HUES6 (cell line): ENCODE measurements at regions not wholly inside any gene's neighbourhood (a gene's known extent, or its start where the extent isn't known, plus 50 kb on each side); places are given as distances from the start of the nearest gene placed in this dataset.

Experiments
- H3K27ac ChIP-seq: 2 replicates; pipeline ENCODE4 v1.7.0; 2013; ENCODE audit warnings: low read depth, mild to moderate bottlenecking, low read length, inconsistent platforms
- H3K27me3 ChIP-seq: 2 replicates; pipeline ENCODE4 v1.6.1; 2013; ENCODE audit warnings: low read length; ENCODE audit not compliant: control insufficient read depth, insufficient read depth
- H3K36me3 ChIP-seq: 2 replicates; pipeline ENCODE4 v1.6.1; 2013; ENCODE audit warnings: low read length; ENCODE audit not compliant: control insufficient read depth, insufficient read depth
- H3K4me1 ChIP-seq: 2 replicates; pipeline ENCODE4 v1.6.1; 2013; ENCODE audit warnings: low read length; ENCODE audit not compliant: control insufficient read depth, insufficient read depth
- H3K4me3 ChIP-seq: 2 replicates; pipeline ENCODE4 v1.5.1; 2013; ENCODE audit warnings: low read depth, low read length
- H3K9ac ChIP-seq: one replicate; pipeline ENCODE4 v1.6.1; 2013; ENCODE audit warnings: mild to moderate bottlenecking, low read length
- H3K9me3 ChIP-seq: 2 replicates; pipeline ENCODE4 v1.6.1; 2013; ENCODE audit warnings: low read depth, low read length; ENCODE audit not compliant: control insufficient read depth, insufficient read depth

DNA sequence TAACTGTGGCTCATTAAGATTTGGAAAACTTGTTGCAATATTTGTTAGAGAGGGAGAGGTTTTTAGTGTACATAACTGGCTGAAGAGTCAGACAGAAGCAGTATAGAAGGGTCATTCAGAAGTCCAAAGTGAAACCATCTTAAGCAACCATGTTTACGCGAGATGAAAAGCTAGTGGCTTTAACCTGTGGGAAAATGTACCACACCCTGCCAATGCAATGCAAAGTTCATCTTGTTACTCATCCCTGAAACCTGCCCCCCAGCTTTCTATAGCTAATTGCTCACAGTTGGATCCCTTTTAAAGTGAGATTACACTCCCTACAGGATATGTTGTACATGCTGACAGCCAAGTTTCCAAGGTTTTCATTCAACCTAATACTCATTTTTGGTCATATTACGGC is 96.7 kb upstream of the RAPGEF2 start:
- Histone ChIP-seq H3K4me1 (peaks cover 11% of the 10 kb centered on the region), H3K9ac (no peak overlapping the region), H3K27me3 (peaks cover 19% of the 10 kb centered on the region), H3K4me3 (no peak overlapping the region), H3K9me3 (no peaks in the 10 kb centered on the region), H3K36me3 (no peaks in the 10 kb centered on the region), H3K27ac (no peak overlapping the region)

GRCh38 chr4:159008671-159009070 is 94.2 kb upstream of the RAPGEF2 start:
- Histone ChIP-seq H3K36me3 (no peaks in the 10 kb centered on the region), H3K27me3 (peaks cover 19% of the 10 kb centered on the region), H3K27ac (no peak overlapping the region)

GRCh38 chr4:159009521-159009920 is 93.4 kb upstream of the RAPGEF2 start:
- Histone ChIP-seq H3K4me1 (peaks cover 15% of the 10 kb centered on the region), H3K27ac (no peak overlapping the region), H3K27me3 (peaks cover 19% of the 10 kb centered on the region), H3K4me3 (no peak overlapping the region), H3K9me3 (no peaks in the 10 kb centered on the region), H3K9ac (no peak overlapping the region), H3K36me3 (no peaks in the 10 kb centered on the region)

More at GRCh38 chr4:159008671-159009070, 94.2 kb upstream of the RAPGEF2 start:
- H3K9me3 ChIP-seq: no peaks in the 10 kb centered on the region
- H3K4me3 ChIP-seq: no peak overlapping the region
- peaks cover 15% of the 10 kb centered on the region for H3K4me1 ChIP-seq
- no peak overlapping the region for H3K9ac ChIP-seq

- H3K27me3 ChIP-seq: peaks cover 19% of the 10 kb centered on the region
- no peaks in the 10 kb centered on the region for H3K36me3 ChIP-seq
- H3K9me3 ChIP-seq: no peaks in the 10 kb centered on the region
- H3K4me3 ChIP-seq: no peak overlapping the region
- H3K27ac ChIP-seq: no peak overlapping the region
- H3K4me1 ChIP-seq: peaks cover 15% of the 10 kb centered on the region
- no peak overlapping the region for H3K9ac ChIP-seq
These were observed 92.8 kb upstream of the RAPGEF2 start for GRCh38 chr4:159010100-159010499.

DNA sequence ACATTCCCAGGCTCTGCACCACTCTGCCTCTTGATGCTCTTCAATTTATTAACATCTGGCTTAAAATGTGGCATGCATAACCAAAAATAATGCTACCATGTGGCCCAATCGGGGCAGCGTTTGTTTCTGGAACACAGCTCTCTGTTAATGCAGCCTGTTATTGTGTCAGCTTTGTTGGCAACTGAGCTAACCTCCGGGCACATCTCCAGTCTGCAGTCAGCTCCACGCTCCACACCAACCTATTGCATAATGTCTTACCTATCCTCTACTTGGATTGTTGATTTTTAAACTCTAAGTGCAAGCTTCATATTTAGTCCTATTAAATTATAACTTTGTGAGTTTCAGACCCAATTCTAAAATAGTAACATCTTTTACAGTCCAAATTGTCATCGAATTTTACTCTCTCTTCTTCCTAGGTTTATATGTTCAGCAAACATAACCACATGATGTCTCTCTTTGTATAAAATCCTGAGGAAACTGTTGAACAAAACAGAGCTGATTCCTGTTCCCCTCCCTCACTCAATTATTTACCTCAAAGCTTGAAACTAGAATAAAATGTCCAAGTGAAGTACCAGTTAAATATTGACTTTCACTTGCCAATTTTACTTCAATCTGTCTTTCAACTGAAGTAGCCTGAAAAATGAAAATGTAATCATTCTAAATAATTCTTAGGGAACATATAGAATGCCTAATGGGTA is 92.2 kb upstream of the RAPGEF2 start:
- Histone ChIP-seq H3K4me1 (peaks cover 15% of the 10 kb centered on the region), H3K27ac (no peak overlapping the region), H3K9me3 (no peaks in the 10 kb centered on the region), H3K4me3 (no peak overlapping the region), H3K9ac (no peak overlapping the region), H3K36me3 (no peaks in the 10 kb centered on the region), H3K27me3 (peaks cover 19% of the 10 kb centered on the region)

DNA sequence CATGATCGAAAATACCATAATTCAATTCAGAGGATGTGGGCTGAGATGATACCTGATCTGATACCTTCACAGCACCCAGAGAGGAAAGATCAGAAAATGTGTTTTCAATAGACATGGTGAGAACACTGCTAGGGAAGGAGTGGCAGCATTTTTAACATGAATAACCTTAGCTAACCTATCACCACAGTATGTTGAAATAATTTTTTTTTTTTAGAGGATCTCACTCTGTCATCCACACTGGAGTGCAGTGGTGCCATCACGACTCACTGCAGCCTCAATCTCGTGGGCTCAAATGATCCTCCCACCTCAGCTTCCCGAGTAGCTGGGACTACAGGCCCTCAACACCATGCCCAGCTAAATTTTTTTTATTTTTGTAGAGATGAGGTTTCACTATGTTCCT is 90.5 kb upstream of the RAPGEF2 start:
- Histone ChIP-seq H3K4me3 (no peak overlapping the region), H3K9me3 (no peaks in the 10 kb centered on the region), H3K36me3 (no peaks in the 10 kb centered on the region), H3K9ac (no peak overlapping the region), H3K27ac (no peak overlapping the region), H3K27me3 (peaks cover 6% of the 10 kb centered on the region; the same call in 1 of the 2 replicates), H3K4me1 (peaks cover 19% of the 10 kb centered on the region)

- Histone ChIP-seq H3K9ac (no peak overlapping the region), H3K27me3 (0 out of 2 replicates have a peak, but pooled peaks cover 7% of the 10 kb centered on the region), H3K4me1 (peaks cover 19% of the 10 kb centered on the region), H3K4me3 (no peak overlapping the region), H3K9me3 (no peaks in the 10 kb centered on the region), H3K27ac (no peak overlapping the region), H3K36me3 (no peaks in the 10 kb centered on the region)
These were observed 89.2 kb upstream of the RAPGEF2 start for GRCh38 chr4:159013692-159014091.

- Histone ChIP-seq H3K4me3 (no peak overlapping the region), H3K36me3 (no peaks in the 10 kb centered on the region), H3K4me1 (peaks cover 19% of the 10 kb centered on the region), H3K27me3 (0 out of 2 replicates have a peak, but pooled peaks cover 7% of the 10 kb centered on the region), H3K9ac (no peak overlapping the region), H3K27ac (no peak overlapping the region), H3K9me3 (no peaks in the 10 kb centered on the region)
These were observed 88.0 kb upstream of the RAPGEF2 start for GRCh38 chr4:159014859-159015258.

DNA sequence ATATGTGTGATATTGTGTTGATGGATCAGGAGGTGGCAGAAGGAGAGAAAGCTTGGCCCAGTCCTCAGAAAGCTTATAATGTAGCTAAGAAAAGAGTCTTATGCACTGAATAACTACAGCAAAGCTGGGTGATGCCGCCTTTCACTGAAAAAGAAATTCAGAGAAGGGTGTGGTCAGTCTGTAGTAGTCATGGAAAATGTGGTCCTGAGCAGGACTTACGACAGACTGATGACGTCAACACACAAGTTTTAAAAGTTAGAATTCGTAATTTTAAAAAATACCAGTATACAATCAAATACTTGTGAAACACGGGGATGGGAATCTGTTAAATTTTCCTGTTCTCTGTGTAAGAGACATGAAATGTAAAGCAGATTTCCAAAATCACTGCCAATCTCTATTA is 87.0 kb upstream of the RAPGEF2 start:
- peaks cover 19% of the 10 kb centered on the region for H3K4me1 ChIP-seq
- 0 out of 2 replicates have a peak, but pooled peaks cover 7% of the 10 kb centered on the region for H3K27me3 ChIP-seq

GRCh38 chr4:159016593-159017024 is 86.3 kb upstream of the RAPGEF2 start:
- H3K4me3 ChIP-seq: no peak overlapping the region
- peaks cover 24% of the 10 kb centered on the region for H3K4me1 ChIP-seq
- 0 out of 2 replicates have a peak, but pooled peaks cover 7% of the 10 kb centered on the region for H3K27me3 ChIP-seq
- H3K36me3 ChIP-seq: no peaks in the 10 kb centered on the region
- H3K9ac ChIP-seq: no peak overlapping the region
- H3K9me3 ChIP-seq: no peaks in the 10 kb centered on the region
- H3K27ac ChIP-seq: no peak overlapping the region

More for the DNA sequence above, 87.0 kb upstream of the RAPGEF2 start:
- no peaks in the 10 kb centered on the region for H3K36me3 ChIP-seq
- H3K4me3 ChIP-seq: no peak overlapping the region
- H3K9ac ChIP-seq: no peak overlapping the region
- no peak overlapping the region for H3K27ac ChIP-seq
- no peaks in the 10 kb centered on the region for H3K9me3 ChIP-seq

DNA sequence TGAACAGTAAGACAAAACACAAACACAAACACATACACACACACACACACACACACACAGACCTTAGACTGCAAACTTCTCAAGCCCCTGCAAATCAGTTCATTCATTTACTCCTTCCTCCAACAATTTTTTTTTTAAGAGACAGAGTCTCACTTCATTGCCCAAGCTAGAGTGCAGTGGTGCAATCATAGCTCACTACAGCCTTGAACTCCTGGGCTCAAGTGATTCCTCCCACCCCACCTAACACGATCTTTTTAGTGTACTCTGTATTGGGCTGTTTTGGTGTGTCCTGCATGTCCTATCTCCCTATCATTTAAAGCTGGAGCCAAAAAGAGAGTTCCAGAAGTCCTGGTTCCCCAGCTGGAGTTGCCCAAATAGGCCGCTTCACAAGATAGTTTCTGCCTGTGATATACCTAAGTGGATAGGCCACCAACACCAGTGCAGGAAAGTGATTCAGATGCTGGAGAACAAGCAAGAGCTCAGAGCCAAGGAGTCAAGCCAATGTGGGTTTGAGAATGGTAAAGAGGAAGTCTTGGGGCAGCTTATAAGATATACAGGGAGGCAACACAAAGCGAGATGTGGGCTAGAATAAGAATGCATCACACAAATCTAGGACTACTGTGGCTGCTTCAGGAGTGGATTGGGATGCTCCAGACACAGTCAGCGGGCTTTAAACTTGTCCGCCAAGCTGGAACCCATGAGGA is 85.4 kb upstream of the RAPGEF2 start:
- Histone ChIP-seq H3K9ac (no peak overlapping the region), H3K27me3 (0 out of 2 replicates have a peak, but pooled peaks cover 7% of the 10 kb centered on the region), H3K27ac (no peak overlapping the region), H3K9me3 (no peaks in the 10 kb centered on the region), H3K36me3 (no peaks in the 10 kb centered on the region), H3K4me1 (peaks cover 32% of the 10 kb centered on the region), H3K4me3 (no peak overlapping the region)
